OCI-LY7 (cell line): ENCODE measurements at regions not wholly inside any gene's neighbourhood (a gene's known extent, or its start where the extent isn't known, plus 50 kb on each side); places are given as distances from the start of the nearest gene placed in this dataset.
"Not testable (repeated sequence)": the region's sequence is repeated elsewhere in the genome, so short reads cannot be mapped to it uniquely, and the experiment has no call there.

Experiments used
- BruUV-seq: library from RNA; stranded (reverse); fragments of 400-500 nt; replicated peaks from 2 replicates; lab custom pipeline; 2021; lab: Mats Ljungman, UMichigan
- CTCF ChIA-PET: fragments of 300-600 bp; sonication (Branson Sonifier 250); formaldehyde crosslinking; loops from one replicate; lab custom pipeline; 2022; ENCODE audit warnings: antibody characterized with exemption; ENCODE audit not compliant: unreplicated experiment; lab: Charles Lee
- POLR2A ChIA-PET: fragments of 300-600 bp; sonication (Branson Sonifier 250); formaldehyde crosslinking; loops from one replicate; lab custom pipeline; 2022; ENCODE audit warnings: antibody characterized with exemption; lab: Charles Lee
- DNase-seq: peaks from one replicate; pipeline ENCODE4 v3.0.0-alpha.2; 2015; ENCODE audit warnings: low spot score
- H2AFZ ChIP-seq: fragments of 200-600 bp; sonication (generic), shearing (Covaris generic); 2 replicates; pipeline ENCODE4 v1.6.1; 2014; ENCODE audit warnings: mild to moderate bottlenecking, antibody characterized with exemption, low read length, moderate library complexity
- H3K27ac ChIP-seq: fragments of 200-600 bp; sonication (generic); 2 replicates; pipeline ENCODE4 v1.5.1; 2014; ENCODE audit warnings: mixed run types, low read depth, mild to moderate bottlenecking, moderate library complexity, low read length, inconsistent platforms; ENCODE audit not compliant: poor library complexity, severe bottlenecking
- H3K36me3 ChIP-seq: fragments of 200-600 bp; sonication (generic); 2 replicates; pipeline ENCODE4 v1.6.1; 2014; ENCODE audit warnings: mild to moderate bottlenecking, antibody characterized with exemption, low read length, moderate library complexity, mixed read lengths; ENCODE audit not compliant: insufficient read depth
- H3K4me1 ChIP-seq: fragments of 200-600 bp; sonication (generic); 2 replicates; pipeline ENCODE4 v1.5.1; 2014; ENCODE audit warnings: mild to moderate bottlenecking, low read length; ENCODE audit not compliant: insufficient read depth, poor library complexity, severe bottlenecking
- H3K4me2 ChIP-seq: fragments of 200-600 bp; sonication (generic); 2 replicates; pipeline ENCODE4 v1.6.1; 2014; ENCODE audit warnings: mild to moderate bottlenecking, low read length
- H3K4me3 ChIP-seq: fragments of 200-600 bp; sonication (generic); 2 replicates; pipeline ENCODE4 v1.5.1; 2014; ENCODE audit warnings: mild to moderate bottlenecking, low read depth, low read length; ENCODE audit not compliant: poor library complexity, severe bottlenecking
- H3K79me2 ChIP-seq: fragments of 200-600 bp; sonication (generic); 2 replicates; pipeline ENCODE4 v1.6.1; 2016; ENCODE audit warnings: low read depth, mild to moderate bottlenecking, low read length, moderate library complexity, mixed read lengths; ENCODE audit not compliant: insufficient read depth
- H3K9me2 ChIP-seq: fragments of 200-600 bp; sonication (generic); 2 replicates; pipeline ENCODE4 v1.6.1; 2016; ENCODE audit warnings: mild to moderate bottlenecking, low read length, mixed read lengths; ENCODE audit not compliant: insufficient read depth
- H3K9me3 ChIP-seq: fragments of 200-600 bp; sonication (generic); 2 replicates; pipeline ENCODE4 v1.6.1; 2014; ENCODE audit warnings: mild to moderate bottlenecking, mixed run types, low read length, mixed read lengths
- H4K20me1 ChIP-seq: fragments of 200-600 bp; sonication (generic); 2 replicates; pipeline ENCODE4 v1.6.1; 2014; ENCODE audit warnings: mild to moderate bottlenecking, antibody characterized with exemption, low read length, moderate library complexity, mixed read lengths; ENCODE audit not compliant: insufficient read depth
- CTCF ChIP-seq: fragments of 200-600 bp; sonication (generic); conservative IDR thresholded peaks from 2 replicates; pipeline ENCODE4 v1.5.1; 2014; ENCODE audit warnings: mild to moderate bottlenecking, antibody characterized with exemption, low read length, moderate library complexity, mixed read lengths
- EZH2phosphoT487 ChIP-seq: fragments of 200-600 bp; sonication (generic); IDR thresholded peaks from 2 replicates; pipeline ENCODE4 v1.6.1; 2018; ENCODE audit warnings: low read depth, borderline replicate concordance, mild to moderate bottlenecking, mixed run types, antibody characterized with exemption, low read length, moderate library complexity, mixed read lengths
- intact Hi-C: fragments of 100-400 bp; cut with micrococcal nuclease; formaldehyde crosslinking; loops from one replicate; pipeline ENCODE4 v1.10.0; 2022; ENCODE audit not compliant: unreplicated experiment

GRCh38 chr1:157269656-157270375 lies 131.6 kb upstream of the ETV3 start:
- BruUV-seq = no TSS peak
- intact Hi-C loops = no loop called here
- Histone ChIP-seq H3K9me3 (no peaks in the 10 kb centered on the region), H2AFZ (no peak overlapping the region), H3K9me2 (no peaks in the 10 kb centered on the region), H3K27ac (no peak overlapping the region), H3K4me1 (no peaks in the 10 kb centered on the region), H3K36me3 (no peaks in the 10 kb centered on the region), H3K4me2 (no peak overlapping the region), H3K79me2 (no peaks in the 10 kb centered on the region), H3K4me3 (no peak overlapping the region), H4K20me1 (no peaks in the 10 kb centered on the region)
- no peak for TF ChIP-seq EZH2phosphoT487
- TF ChIP-seq CTCF = no peak
- POLR2A ChIA-PET = no interaction called here
- CTCF ChIA-PET = no interaction called here
- DNase-seq = peak; percentile 11

- H3K79me2 ChIP-seq = no peaks in the 10 kb centered on the region
- intact Hi-C loops = no loop called here
- no peaks in the 10 kb centered on the region for H3K36me3 ChIP-seq
- CTCF ChIA-PET = no interaction called here
- TF ChIP-seq CTCF (no peak), EZH2phosphoT487 (no peak)
- H3K9me3 ChIP-seq = no peaks in the 10 kb centered on the region
- no TSS peak for BruUV-seq
- H2AFZ ChIP-seq = no peak overlapping the region
- no peak overlapping the region for H3K4me3 ChIP-seq
- DNase-seq = no peak
- no peak overlapping the region for H3K27ac ChIP-seq
- POLR2A ChIA-PET = interaction anchor here (0.6 kb wide), 1 partner anchor 9 kb away, joined by 3 read pairs; no protein-coding TSS in a partner anchor
- H4K20me1 ChIP-seq = no peaks in the 10 kb centered on the region
- no peaks in the 10 kb centered on the region for H3K4me1 ChIP-seq
- no peak overlapping the region for H3K4me2 ChIP-seq
- no peaks in the 10 kb centered on the region for H3K9me2 ChIP-seq
These were observed 124.7 kb upstream of the ETV3 start for GRCh38 chr1:157262891-157263290.

- CTCF ChIA-PET = no interaction called here
- BruUV-seq = no TSS peak
- Histone ChIP-seq H3K4me2 (no peak overlapping the region), H3K4me3 (no peak overlapping the region), H3K9me3 (no peaks in the 10 kb centered on the region), H4K20me1 (no peaks in the 10 kb centered on the region), H3K36me3 (no peaks in the 10 kb centered on the region), H3K79me2 (no peaks in the 10 kb centered on the region), H3K9me2 (no peaks in the 10 kb centered on the region), H3K4me1 (no peaks in the 10 kb centered on the region), H3K27ac (no peak overlapping the region), H2AFZ (no peak overlapping the region)
- TF ChIP-seq EZH2phosphoT487 = no peak
- no peak for TF ChIP-seq CTCF
- POLR2A ChIA-PET = interaction anchor here (0.6 kb wide), 1 partner anchor 10 kb away, joined by 3 read pairs; no protein-coding TSS in a partner anchor
- DNase-seq = no peak
- intact Hi-C loops = no loop called here
These were observed 124.2 kb upstream of the ETV3 start for GRCh38 chr1:157262422-157262821.

GRCh38 chr1:157255891-157256290 lies 117.7 kb upstream of the ETV3 start:
- BruUV-seq, H3K79me2 ChIP-seq, H3K9me2 ChIP-seq, H3K4me1 ChIP-seq, H3K4me3 ChIP-seq, H3K27ac ChIP-seq, POLR2A ChIA-PET, CTCF ChIA-PET, H3K4me2 ChIP-seq, intact Hi-C loops, H4K20me1 ChIP-seq, H3K9me3 ChIP-seq, H3K36me3 ChIP-seq, DNase-seq, H2AFZ ChIP-seq: not testable (repeated sequence)
